Kidney (tissue), 13 donors: ENCODE measurements at regions not wholly inside any gene's neighbourhood (a gene's known extent, or its start where the extent isn't known, plus 50 kb on each side); places are given as distances from the start of the nearest gene placed in this dataset.
A peak's percentile ranks its signal among the peaks of the same experiment; 100 is the strongest.

ENCODE experiments used
- DNase-seq, 5 donors: peaks; one replicate each; pipeline ENCODE4 v3.0.0-alpha.2; 2013 to 2020
- FAIRE-seq: peaks from 2 replicates; lab custom pipeline; 2012; peaks lifted over from hg19 to GRCh38; lab: Jason Lieb, UNC
- H3K27ac ChIP-seq, 2 donors: one replicate each; pipeline ENCODE4 v1.7.0; 2013; ENCODE audit warnings: low read depth in 2 of 2, low read length in 2 of 2, inconsistent platforms in 1 of 2
- H3K27me3 ChIP-seq: one replicate; pipeline ENCODE4 v1.7.1; 2013; ENCODE audit warnings: low read length, inconsistent platforms; ENCODE audit not compliant: control insufficient read depth, insufficient read depth
- H3K36me3 ChIP-seq, 3 donors: one replicate each; pipeline versions ENCODE4 v1.7.0 to v1.7.1; 2013; ENCODE audit warnings: low read length in 3 of 3, control low read depth in 1 of 3, inconsistent platforms in 1 of 3; ENCODE audit not compliant: insufficient read depth in 3 of 3, control insufficient read depth in 2 of 3
- H3K4me1 ChIP-seq, 3 donors: one replicate each; pipeline versions ENCODE4 v1.7.0 to v1.7.1; 2013; ENCODE audit warnings: low read length in 3 of 3, inconsistent platforms in 1 of 3, low read depth in 1 of 3; ENCODE audit not compliant: control insufficient read depth in 2 of 3, insufficient read depth in 2 of 3
- H3K4me3 ChIP-seq, 3 donors: one replicate each; pipeline versions ENCODE4 v1.7.0 to v1.8.1; 2013; ENCODE audit warnings: low read length in 3 of 3, control low read depth in 1 of 3, inconsistent platforms in 1 of 3
- H3K9ac ChIP-seq, 3 donors: one replicate each; pipeline versions ENCODE4 v1.7.0 to v1.7.1; 2013; ENCODE audit warnings: low read length in 3 of 3, control low read depth in 1 of 3, inconsistent platforms in 1 of 3
- H3K9me3 ChIP-seq, 3 donors: one replicate each; pipeline versions ENCODE4 v1.7.0 to v1.7.1; 2013; ENCODE audit warnings: low read length in 3 of 3, control low read depth in 1 of 3, inconsistent platforms in 1 of 3; ENCODE audit not compliant: control insufficient read depth in 2 of 3, insufficient read depth in 1 of 3
- CTCF ChIP-seq: IDR thresholded peaks from 3 replicates; pipeline ENCODE4 v1.5.1; 2012; ENCODE audit warnings: mild to moderate bottlenecking, moderate library complexity, borderline replicate concordance; ENCODE audit not compliant: insufficient read depth; ENCODE audit errors: extremely low read depth
- intact Hi-C: fragments of 100-400 bp; cut with DNase I; formaldehyde crosslinking; loops from one replicate; pipeline ENCODE4 v1.11.1; 2022
- donor health status: control.
- donor health status: control.
- donor health status: control.
- donor health status: control.
- donor health status: control.
- donor health status: DM: yes; HTN: yes; CAD: no.
- donor health status: Normal renal cell carcinoma (clear cell type).

DNA sequence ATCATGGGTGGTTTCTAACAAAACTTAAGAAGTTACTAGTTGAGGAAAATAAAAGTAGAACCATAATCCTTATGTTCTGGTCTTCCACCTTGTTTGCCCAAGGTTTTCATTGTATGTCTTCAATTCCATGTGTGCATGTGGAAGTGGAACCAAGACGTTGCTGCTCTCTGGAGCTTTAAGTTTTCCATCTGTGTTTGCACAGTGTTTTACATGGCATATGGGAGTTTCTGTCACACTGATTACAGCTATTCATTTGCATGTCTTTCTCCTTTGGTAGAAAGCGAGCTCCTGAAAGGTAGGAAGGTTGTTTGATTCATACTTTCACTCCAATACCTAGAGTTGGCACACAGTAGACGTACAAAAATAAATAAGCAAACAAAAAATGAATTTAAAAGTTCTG, 112.6 kb upstream of the LUZP2 start:
- no peak for FAIRE-seq
- Histone ChIP-seq H3K9ac (no peak overlapping the region), H3K4me3 (no peak overlapping the region), H3K9me3 (no peaks in the 10 kb centered on the region), H3K36me3 (no peaks in the 10 kb centered on the region), H3K27me3 (no peaks in the 10 kb centered on the region), H3K4me1 (no peaks in the 10 kb centered on the region), H3K27ac (no peak overlapping the region)
- TF ChIP-seq CTCF, result no peak
- intact Hi-C loops, result no loop called here
- DNase-seq, result no peak

GRCh38 chr11:24386546-24387397, 110.1 kb upstream of the LUZP2 start:
- Histone ChIP-seq H3K4me3 (no peak overlapping the region), H3K36me3 (no peaks in the 10 kb centered on the region), H3K9me3 (no peaks in the 10 kb centered on the region), H3K27me3 (no peaks in the 10 kb centered on the region), H3K9ac (no peak overlapping the region), H3K4me1 (no peaks in the 10 kb centered on the region), H3K27ac (no peak overlapping the region)
- FAIRE-seq (no peak), DNase-seq (peak in 2 of 5 donors; percentile 43 to 55)
- no peak for TF ChIP-seq CTCF
- intact Hi-C loops, result no loop called here

- no peaks in the 10 kb centered on the region for H3K36me3 ChIP-seq
- no peak for TF ChIP-seq CTCF
- no peak overlapping the region for H3K27ac ChIP-seq
- DNase-seq, result peak in 3 of 5 donors; percentile 13 to 35 (median 28)
- H3K4me1 ChIP-seq, result no peaks in the 10 kb centered on the region
- H3K9me3 ChIP-seq, result no peaks in the 10 kb centered on the region
- intact Hi-C loops, result no loop called here
- no peak overlapping the region for H3K9ac ChIP-seq
- H3K27me3 ChIP-seq, result no peaks in the 10 kb centered on the region
- FAIRE-seq, result no peak
- no peak overlapping the region for H3K4me3 ChIP-seq
Observed at GRCh38 chr11:24389575-24389974, 107.3 kb upstream of the LUZP2 start.
